ENCODE measurements at regions not wholly inside any gene's neighbourhood (a gene's known extent, or its start where the extent isn't known, plus 50 kb on each side); places are given as distances from the start of the nearest gene placed in this dataset. TPM values are rescaled to one million over a fixed set of nuclear protein-coding genes. Genes with fewer than 3 reads are reported as not detected.

DNA sequence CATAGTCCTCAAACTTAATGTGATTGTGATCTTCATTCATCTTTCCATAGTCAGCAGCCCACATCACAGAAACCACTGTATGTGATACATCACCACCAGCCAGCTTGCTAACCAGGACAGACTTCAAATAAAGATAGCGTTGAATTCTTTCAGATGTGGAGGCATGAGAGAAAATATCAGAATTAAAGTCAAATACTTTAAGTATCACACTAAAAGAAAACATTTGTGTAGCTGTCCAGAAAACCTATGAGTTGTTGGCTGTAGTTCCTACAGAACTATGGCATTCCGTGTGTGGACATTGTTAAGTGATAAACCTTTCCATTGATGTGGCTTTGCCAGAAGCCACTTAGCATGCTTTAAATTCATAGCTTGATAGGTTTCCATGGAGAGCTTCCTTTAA lies 105.1 kb downstream of the LLPH start:
- TF ChIP-seq, protein P1, sequence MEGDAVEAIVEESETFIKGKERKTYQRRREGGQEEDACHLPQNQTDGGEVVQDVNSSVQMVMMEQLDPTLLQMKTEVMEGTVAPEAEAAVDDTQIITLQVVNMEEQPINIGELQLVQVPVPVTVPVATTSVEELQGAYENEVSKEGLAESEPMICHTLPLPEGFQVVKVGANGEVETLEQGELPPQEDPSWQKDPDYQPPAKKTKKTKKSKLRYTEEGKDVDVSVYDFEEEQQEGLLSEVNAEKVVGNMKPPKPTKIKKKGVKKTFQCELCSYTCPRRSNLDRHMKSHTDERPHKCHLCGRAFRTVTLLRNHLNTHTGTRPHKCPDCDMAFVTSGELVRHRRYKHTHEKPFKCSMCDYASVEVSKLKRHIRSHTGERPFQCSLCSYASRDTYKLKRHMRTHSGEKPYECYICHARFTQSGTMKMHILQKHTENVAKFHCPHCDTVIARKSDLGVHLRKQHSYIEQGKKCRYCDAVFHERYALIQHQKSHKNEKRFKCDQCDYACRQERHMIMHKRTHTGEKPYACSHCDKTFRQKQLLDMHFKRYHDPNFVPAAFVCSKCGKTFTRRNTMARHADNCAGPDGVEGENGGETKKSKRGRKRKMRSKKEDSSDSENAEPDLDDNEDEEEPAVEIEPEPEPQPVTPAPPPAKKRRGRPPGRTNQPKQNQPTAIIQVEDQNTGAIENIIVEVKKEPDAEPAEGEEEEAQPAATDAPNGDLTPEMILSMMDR (IDR thresholded peaks at IDR 0.05; ENCODE audit: unreplicated experiment), result no peak

DNA sequence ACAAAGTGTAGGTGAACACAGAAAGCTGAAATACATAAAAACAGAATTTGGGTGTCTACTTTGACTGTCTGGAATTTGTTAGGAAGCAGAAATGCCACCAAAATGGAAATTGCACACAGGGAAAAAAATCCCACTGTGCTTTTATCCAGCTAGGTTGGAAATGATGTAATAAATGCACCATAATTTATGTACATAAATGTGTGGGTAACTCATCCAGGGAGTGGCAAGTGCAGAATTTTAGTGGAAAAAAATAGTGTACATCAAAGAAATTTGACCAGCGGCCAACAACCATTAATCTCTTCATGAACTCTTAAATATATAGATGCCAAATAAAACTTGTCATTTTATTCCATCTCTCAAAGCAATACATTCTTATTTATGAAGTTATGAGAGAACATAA lies 105.6 kb downstream of the LLPH start:
- TF ChIP-seq, protein P1 (IDR thresholded peaks at IDR 0.05; ENCODE audit: unreplicated experiment), result no peak
- H3K27me3 Mint-ChIP-seq (ENCODE audit: unreplicated experiment), result peaks cover 3% of the 10 kb centered on the region
- no peaks in the 10 kb centered on the region for H3K9me3 Mint-ChIP-seq (ENCODE audit: unreplicated experiment)
- H3K4me3 Mint-ChIP-seq (ENCODE audit: unreplicated experiment), result no peak overlapping the region
- H3K36me3 Mint-ChIP-seq (ENCODE audit: low read depth, unreplicated experiment), result no peaks in the 10 kb centered on the region
- H3K4me1 Mint-ChIP-seq (ENCODE audit: unreplicated experiment), result no peaks in the 10 kb centered on the region
- H3K27ac Mint-ChIP-seq (ENCODE audit: unreplicated experiment), result no peak overlapping the region
- DNase-seq (ENCODE audit: low spot score), result no peak

More for the DNA sequence above, 105.1 kb downstream of the LLPH start:
- H3K9me3 Mint-ChIP-seq (ENCODE audit: unreplicated experiment), result no peaks in the 10 kb centered on the region
- peaks cover under 1% of the 10 kb centered on the region for H3K4me1 Mint-ChIP-seq (ENCODE audit: unreplicated experiment)
- no peaks in the 10 kb centered on the region for H3K36me3 Mint-ChIP-seq (ENCODE audit: low read depth, unreplicated experiment)
- no peak overlapping the region for H3K27ac Mint-ChIP-seq (ENCODE audit: unreplicated experiment)
- H3K4me3 Mint-ChIP-seq (ENCODE audit: unreplicated experiment), result no peak overlapping the region
- H3K27me3 Mint-ChIP-seq (ENCODE audit: unreplicated experiment), result peaks cover 3% of the 10 kb centered on the region
- DNase-seq (ENCODE audit: low spot score), result no peak

DNA sequence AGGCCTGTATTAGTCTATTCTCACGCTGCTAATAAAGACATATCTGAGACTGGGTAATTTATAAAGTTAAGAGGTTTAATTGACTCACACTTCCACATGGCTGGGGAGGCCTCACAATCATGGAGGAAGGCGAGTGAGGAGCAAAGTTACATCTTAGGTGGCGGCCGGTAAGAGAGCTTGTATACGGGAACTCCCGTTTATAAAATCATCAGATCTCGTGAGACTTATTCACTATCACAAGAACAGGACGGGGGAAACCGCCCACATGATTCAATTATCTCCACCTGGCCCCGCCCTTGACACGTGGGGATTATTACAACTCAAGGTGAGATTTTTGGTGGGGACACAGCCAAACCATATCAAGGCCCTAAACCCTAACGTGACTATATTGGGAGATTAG lies 110.1 kb downstream of the LLPH start:
- Mint-ChIP-seq H3K4me3 (ENCODE audit: unreplicated experiment) (no peak overlapping the region), H3K9me3 (ENCODE audit: unreplicated experiment) (no peaks in the 10 kb centered on the region), H3K4me1 (ENCODE audit: unreplicated experiment) (no peaks in the 10 kb centered on the region), H3K27ac (ENCODE audit: unreplicated experiment) (no peak overlapping the region), H3K36me3 (ENCODE audit: low read depth, unreplicated experiment) (no peaks in the 10 kb centered on the region), H3K27me3 (ENCODE audit: unreplicated experiment) (peaks cover 3% of the 10 kb centered on the region)
- DNase-seq (ENCODE audit: low spot score), result no peak
- TF ChIP-seq, protein P1 (IDR thresholded peaks at IDR 0.05; ENCODE audit: unreplicated experiment), result no peak

DNA sequence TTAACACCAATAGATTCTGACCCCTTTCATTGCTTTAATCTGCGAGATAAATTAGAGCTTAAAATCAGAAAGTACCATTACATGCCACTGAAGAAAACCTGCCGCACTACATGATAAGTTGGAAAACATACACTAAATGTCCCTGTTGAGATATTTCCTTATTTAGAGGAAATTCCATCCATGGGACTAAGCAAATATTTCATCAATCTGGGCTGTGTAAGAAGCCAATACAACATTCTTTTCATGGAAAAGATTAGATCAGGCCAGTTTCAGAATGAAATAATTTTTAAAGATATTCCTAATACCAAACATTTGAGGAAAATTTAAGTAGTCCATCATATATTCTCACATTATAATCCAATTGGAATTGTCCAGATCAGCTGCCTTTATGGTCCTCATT lies 112.8 kb downstream of the LLPH start:
- H3K4me3 Mint-ChIP-seq (ENCODE audit: unreplicated experiment), result no peak overlapping the region
- no peaks in the 10 kb centered on the region for H3K36me3 Mint-ChIP-seq (ENCODE audit: low read depth, unreplicated experiment)
- peaks cover 2% of the 10 kb centered on the region for H3K4me1 Mint-ChIP-seq (ENCODE audit: unreplicated experiment)
- DNase-seq (ENCODE audit: low spot score), result no peak
- peaks cover 3% of the 10 kb centered on the region for H3K27me3 Mint-ChIP-seq (ENCODE audit: unreplicated experiment)
- H3K9me3 Mint-ChIP-seq (ENCODE audit: unreplicated experiment), result no peaks in the 10 kb centered on the region
- TF ChIP-seq, protein P1 (IDR thresholded peaks at IDR 0.05; ENCODE audit: unreplicated experiment), result no peak
- no peak overlapping the region for H3K27ac Mint-ChIP-seq (ENCODE audit: unreplicated experiment)

Small RNAs in the stretch of these regions (microRNA-seq; reads per million reads assigned to microRNA genes)
- gene MIR6074 (ENCODE audit: unreplicated experiment), result not detected
